Fibroblast of skin of right quadriceps (primary cell): ENCODE measurements at regions not wholly inside any gene's neighbourhood (a gene's known extent, or its start where the extent isn't known, plus 50 kb on each side); places are given as distances from the start of the nearest gene placed in this dataset.
"Not testable (repeated sequence)": the region's sequence is repeated elsewhere in the genome, so short reads cannot be mapped to it uniquely, and the experiment has no call there.

Source experiments
- DNase-seq: peaks from one replicate; pipeline ENCODE4 v3.0.0-alpha.2; 2013

- DNase-seq: no peak
These were observed 575.4 kb downstream of the RWDD3 start for GRCh38 chr1:95809391-95809790.

GRCh38 chr1:95815511-95815910 lies 581.5 kb downstream of the RWDD3 start:
- no peak for DNase-seq

GRCh38 chr1:95829556-95829955 lies 595.5 kb downstream of the RWDD3 start:
- no peak for DNase-seq

GRCh38 chr1:95832370-95832769 lies 598.4 kb downstream of the RWDD3 start:
- DNase-seq: no peak

GRCh38 chr1:95849439-95849838 lies 615.4 kb downstream of the RWDD3 start:
- no peak for DNase-seq

- no peak for DNase-seq
These were observed 616.2 kb downstream of the RWDD3 start for GRCh38 chr1:95850165-95850649.

DNA sequence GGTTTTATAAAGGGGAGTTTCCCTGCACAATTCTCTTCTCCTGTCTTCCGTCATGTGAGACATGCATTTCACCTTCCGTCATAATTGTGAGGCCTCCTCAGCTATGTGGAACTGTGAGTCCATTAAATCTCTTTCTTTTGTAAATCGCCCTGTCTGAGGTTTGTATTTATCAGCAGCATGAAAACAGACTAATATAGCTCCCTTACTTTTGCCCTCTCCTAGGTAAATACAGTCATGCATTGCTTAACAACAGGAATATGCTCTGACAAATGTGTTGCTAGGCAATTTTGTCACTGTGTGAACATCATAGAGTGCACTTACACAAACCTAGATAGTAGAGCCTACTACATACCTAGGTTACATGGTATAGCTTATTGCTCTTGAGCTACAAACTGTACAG lies 616.8 kb downstream of the RWDD3 start:
- DNase-seq: no peak

- no peak for DNase-seq
These were observed 618.6 kb downstream of the RWDD3 start for GRCh38 chr1:95852483-95853070.

GRCh38 chr1:95854457-95854856 lies 620.4 kb downstream of the RWDD3 start:
- no peak for DNase-seq

GRCh38 chr1:95863086-95863485 lies 629.1 kb downstream of the RWDD3 start:
- no peak for DNase-seq

GRCh38 chr1:95865769-95866168 lies 631.8 kb downstream of the RWDD3 start:
- DNase-seq: no peak

DNA sequence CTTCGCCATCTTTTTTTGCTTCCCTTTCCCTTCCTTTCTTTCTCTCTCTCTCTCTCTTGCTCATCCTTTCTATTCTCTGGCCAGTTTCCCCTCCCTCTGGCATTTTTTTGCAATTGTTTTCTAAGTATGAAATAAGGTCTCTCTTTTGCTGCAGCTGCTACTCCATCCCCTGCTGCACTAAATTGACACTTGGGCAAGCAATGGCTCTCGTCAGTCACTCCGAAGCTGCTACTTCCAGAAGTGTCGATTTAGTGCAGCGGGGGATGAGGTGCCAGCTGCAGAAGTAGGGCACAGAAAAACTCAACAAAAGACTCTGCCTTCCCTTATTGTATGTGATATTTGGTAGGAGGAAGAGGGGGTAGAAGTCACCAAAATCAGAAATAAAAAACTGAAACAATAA lies 642.3 kb downstream of the RWDD3 start:
- no peak for DNase-seq

DNA sequence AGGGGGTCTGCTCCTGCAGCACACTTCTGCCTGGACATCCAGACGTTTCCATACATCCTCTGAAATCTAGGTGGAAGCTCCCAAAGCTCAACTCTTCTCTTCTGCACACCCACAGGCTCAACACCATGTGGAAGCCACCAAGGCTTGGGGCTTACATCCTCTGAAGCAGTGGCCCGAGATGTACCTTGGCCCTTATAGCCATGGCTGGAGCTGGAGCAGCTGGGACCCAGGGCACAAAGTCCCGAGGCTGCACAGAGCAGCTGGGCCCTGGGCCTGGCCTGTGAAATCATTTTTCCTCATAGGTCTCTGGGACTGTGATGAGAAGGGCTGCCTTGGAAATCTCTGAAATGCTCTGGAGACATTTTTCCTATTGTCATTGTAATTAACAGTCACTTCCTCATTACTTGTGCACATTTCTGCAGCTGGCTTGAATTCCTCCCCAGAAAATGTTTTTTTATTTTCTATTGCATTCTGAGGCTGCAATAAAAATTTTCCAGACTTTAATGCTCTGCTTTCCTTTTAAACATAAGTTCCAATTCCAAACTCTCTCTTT lies 645.6 kb downstream of the RWDD3 start:
- no peak for DNase-seq

DNA sequence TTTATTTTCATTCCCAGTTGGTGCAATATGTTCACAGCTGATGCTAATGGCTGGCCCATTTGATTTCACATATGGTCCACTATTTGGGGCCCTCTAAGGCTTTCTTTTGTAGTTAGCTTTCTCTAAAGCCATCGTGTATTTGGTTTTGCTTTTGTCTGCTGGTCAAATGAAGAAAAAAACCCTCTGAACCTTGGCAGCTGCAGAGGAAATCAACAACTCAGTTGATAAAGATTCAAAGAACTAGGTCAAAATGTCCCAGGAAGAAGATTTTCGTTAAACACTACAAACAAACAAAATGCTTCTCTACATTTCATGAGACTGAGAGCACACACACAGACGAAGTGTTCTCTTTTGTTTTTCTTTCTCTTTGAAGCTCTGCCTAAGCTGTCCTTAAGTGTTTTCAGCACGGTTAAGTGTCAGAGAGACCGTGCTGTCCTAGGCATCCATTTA lies 655.0 kb downstream of the RWDD3 start:
- no peak for DNase-seq

- no peak for DNase-seq
These were observed 655.4 kb downstream of the RWDD3 start for GRCh38 chr1:95889400-95889799.

DNA sequence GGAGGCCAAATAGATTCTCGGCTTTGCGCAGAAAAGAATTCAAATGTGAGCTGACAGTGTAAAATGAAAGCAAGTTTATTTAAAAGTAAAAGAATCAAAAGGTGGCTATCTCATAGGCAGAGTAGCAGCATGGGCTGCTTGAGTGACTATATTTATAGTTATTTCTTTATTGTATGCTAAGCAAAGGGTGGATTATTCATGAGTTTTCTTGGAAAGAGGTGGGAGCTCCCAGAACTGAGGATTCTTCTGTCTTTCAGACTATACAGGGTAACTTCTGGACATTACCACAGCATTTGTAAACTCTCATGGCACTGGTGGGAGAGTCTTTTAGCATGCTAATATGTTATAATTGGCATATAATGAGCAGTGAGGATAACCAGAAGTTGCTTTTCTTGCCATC lies 659.9 kb downstream of the RWDD3 start:
- DNase-seq: no peak

GRCh38 chr1:95903060-95903459 lies 669.0 kb downstream of the RWDD3 start:
- DNase-seq: no peak

- no peak for DNase-seq
These were observed 671.9 kb downstream of the RWDD3 start for GRCh38 chr1:95905818-95906395.

GRCh38 chr1:95911739-95912138 lies 677.7 kb downstream of the RWDD3 start:
- DNase-seq: not testable (repeated sequence)

- DNase-seq: peak; percentile 10
These were observed 682.6 kb downstream of the RWDD3 start for GRCh38 chr1:95916616-95917015.

DNA sequence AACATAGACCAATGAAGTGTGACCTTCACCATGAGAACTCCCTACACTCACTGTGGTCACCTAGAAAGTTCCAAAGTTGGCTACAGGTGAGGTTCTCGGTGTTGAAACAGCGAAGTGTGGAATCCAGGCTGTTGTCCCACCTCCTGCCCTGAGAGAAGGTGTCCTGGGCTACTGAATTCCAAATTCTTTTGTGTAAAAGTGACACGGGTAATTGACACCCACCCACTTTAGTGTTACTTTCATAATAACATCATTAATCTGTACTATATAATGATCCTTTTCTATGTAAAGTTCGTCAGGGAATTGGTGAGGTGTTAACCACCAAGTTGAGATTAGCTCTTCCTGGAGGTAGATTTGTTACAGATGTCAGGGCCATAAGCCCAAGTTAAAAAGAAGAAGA lies 690.7 kb downstream of the RWDD3 start:
- no peak for DNase-seq

DNA sequence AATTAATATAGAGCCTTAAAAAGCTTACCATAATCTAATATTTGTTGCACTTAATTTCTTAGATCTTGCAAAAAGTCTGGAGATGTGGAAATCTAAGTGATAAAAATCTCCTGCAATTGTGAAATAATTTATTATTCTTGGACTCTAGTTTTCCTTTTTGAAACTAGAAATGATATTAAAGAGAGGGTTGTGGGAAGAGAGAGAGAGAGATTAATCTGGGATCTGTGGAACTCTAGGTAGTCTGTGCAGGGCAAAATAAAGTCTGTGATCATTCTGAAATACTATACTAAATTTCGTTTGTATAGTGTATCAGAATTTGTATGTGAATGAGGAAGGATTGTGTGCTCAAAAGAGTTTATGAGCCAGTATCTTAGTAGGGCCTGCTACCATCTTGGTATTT lies 692.3 kb downstream of the RWDD3 start:
- no peak for DNase-seq

DNA sequence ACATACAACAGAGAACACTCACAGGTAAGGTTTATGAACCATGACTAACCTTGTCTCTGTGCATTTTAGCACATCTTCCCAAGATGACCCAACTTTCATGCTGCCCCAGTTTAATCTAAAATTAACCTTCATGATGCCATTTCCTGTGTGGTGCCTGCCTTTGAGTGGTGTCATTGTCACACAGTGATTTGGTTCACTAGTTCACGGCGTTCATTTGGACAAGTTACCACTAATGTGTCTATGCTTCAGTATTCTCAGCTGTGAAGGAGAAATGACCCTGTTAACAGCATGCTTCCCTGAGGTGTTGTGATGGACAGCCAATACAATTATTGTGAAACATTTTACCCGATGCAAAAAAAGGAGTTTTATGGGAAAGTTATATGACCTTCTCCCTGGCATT lies 693.1 kb downstream of the RWDD3 start:
- no peak for DNase-seq

DNA sequence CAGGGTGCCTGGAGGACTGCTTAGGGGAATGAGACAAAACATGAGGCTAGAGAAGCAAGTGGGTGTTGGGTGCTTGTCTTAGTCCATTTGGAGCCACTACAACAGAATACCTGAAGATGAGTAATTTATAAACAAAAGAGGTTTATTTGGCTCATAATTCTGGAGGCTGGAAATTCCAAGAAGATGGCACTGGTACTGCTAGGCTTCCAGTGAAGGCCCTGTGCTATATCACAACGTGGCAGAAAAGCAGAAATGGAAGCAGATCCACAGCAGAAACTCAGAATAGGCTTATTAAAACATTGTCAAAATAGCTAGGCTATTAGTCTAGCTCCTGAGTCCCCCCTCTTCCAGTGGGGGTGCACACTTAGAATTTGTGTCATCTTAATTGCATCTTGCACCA lies 701.7 kb downstream of the RWDD3 start:
- no peak for DNase-seq
